Karpas-422 (cell line): ENCODE measurements at regions not wholly inside any gene's neighbourhood (a gene's known extent, or its start where the extent isn't known, plus 50 kb on each side); places are given as distances from the start of the nearest gene placed in this dataset.

Experiments
- DNase-seq: peaks from one replicate; pipeline ENCODE4 v3.0.0-alpha.2; 2015
- H2AFZ ChIP-seq: fragments of 200-600 bp; sonication (generic); 2 replicates; pipeline ENCODE4 v1.6.1; 2014; ENCODE audit warnings: antibody characterized with exemption, low read length, mixed read lengths
- H3K27ac ChIP-seq: fragments of 200-600 bp; sonication (generic); 2 replicates; pipeline ENCODE4 v1.5.1; 2014; ENCODE audit warnings: mild to moderate bottlenecking, low read length, moderate library complexity
- H3K27me3 ChIP-seq: fragments of 200-600 bp; sonication (generic); 2 replicates; pipeline ENCODE4 v1.6.1; 2014; ENCODE audit warnings: low read length, mixed read lengths
- H3K36me3 ChIP-seq: fragments of 200-600 bp; sonication (generic); 2 replicates; pipeline ENCODE4 v1.6.1; 2014; ENCODE audit warnings: low read length, mixed read lengths; ENCODE audit not compliant: insufficient read depth
- H3K4me1 ChIP-seq: fragments of 200-600 bp; sonication (generic); 2 replicates; pipeline ENCODE4 v1.6.1; 2014; ENCODE audit warnings: mild to moderate bottlenecking, low read length, mixed read lengths
- H3K4me2 ChIP-seq: fragments of 200-600 bp; sonication (generic); 2 replicates; pipeline ENCODE4 v1.6.1; 2014; ENCODE audit warnings: low read length, low read depth, mild to moderate bottlenecking; ENCODE audit not compliant: poor library complexity, severe bottlenecking
- H3K4me3 ChIP-seq: fragments of 200-600 bp; sonication (generic); 2 replicates; pipeline ENCODE4 v1.5.1; 2014; ENCODE audit warnings: mild to moderate bottlenecking, antibody characterized with exemption, low read length, mixed read lengths
- H3K79me2 ChIP-seq: fragments of 200-600 bp; sonication (generic); 2 replicates; pipeline ENCODE4 v1.6.1; 2014; ENCODE audit warnings: mild to moderate bottlenecking, low read length, mixed read lengths
- H3K9ac ChIP-seq: fragments of 200-600 bp; sonication (generic); 2 replicates; pipeline ENCODE4 v1.6.0; 2014; ENCODE audit warnings: low read length
- H3K9me2 ChIP-seq: fragments of 200-600 bp; sonication (generic), shearing (Covaris generic); replicated peaks from 2 replicates; pipeline ENCODE4 v1.6.0; 2014; ENCODE audit warnings: mild to moderate bottlenecking, low read length, moderate library complexity; ENCODE audit not compliant: insufficient read depth
- H3K9me3 ChIP-seq: fragments of 300-700, 200-600 bp; sonication (generic); 2 replicates; pipeline ENCODE4 v1.6.1; 2014; ENCODE audit warnings: low read length, mixed read lengths
- H4K20me1 ChIP-seq: fragments of 200-600 bp; sonication (generic); 2 replicates; pipeline ENCODE4 v1.6.1; 2014; ENCODE audit warnings: mild to moderate bottlenecking, antibody characterized with exemption, low read length, low read depth; ENCODE audit not compliant: insufficient read depth

- Histone ChIP-seq H3K79me2 (no peaks in the 10 kb centered on the region), H3K9me3 (no peaks in the 10 kb centered on the region), H3K36me3 (no peaks in the 10 kb centered on the region), H3K27me3 (no peaks in the 10 kb centered on the region), H2AFZ (no peak overlapping the region), H3K27ac (no peak overlapping the region), H3K4me2 (no peak overlapping the region), H3K9ac (no peak overlapping the region), H4K20me1 (no peaks in the 10 kb centered on the region), H3K4me1 (no peaks in the 10 kb centered on the region), H3K4me3 (no peak overlapping the region), H3K9me2 (no peaks in the 10 kb centered on the region)
- DNase-seq: no peak
Observed at GRCh38 chr9:95731876-95732275, 143.6 kb upstream of the ERCC6L2 start.

DNA sequence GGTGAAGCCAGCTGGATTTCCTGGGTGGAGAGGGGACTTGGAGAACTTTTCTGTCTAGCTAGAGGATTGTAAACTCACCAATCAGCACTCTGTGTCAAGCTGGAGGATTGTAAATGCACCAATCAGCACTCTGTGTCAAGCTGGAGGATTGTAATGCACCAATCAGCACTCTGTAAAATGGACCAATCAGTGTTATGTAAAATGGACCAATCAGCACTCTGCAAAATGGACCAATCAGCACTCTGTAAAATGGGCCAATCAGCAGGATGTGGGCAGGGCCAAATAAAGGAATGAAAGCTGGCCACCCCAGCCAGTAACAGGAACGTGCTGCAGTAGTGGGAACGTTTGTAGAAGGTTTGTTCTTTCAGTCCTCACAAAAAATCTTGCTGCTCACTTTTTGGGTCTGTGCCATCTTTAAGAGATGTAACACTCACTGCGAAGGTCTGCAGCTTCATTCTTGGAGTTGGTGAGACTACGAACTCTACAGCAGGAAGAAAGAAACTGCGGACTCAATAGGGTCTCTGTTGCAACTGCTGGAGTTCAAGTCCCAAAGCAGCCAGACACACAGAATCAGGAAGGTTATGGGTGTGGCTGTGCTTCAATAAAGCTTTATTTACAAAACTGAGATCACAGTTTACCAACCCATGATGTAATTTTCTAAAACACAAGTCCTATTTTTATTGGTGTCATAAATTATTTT, 145.7 kb upstream of the ERCC6L2 start:
- Histone ChIP-seq H4K20me1 (no peaks in the 10 kb centered on the region), H3K9me3 (no peaks in the 10 kb centered on the region), H3K9ac (no peak overlapping the region), H3K4me3 (no peak overlapping the region), H3K36me3 (no peaks in the 10 kb centered on the region), H3K9me2 (no peaks in the 10 kb centered on the region), H2AFZ (no peak overlapping the region), H3K27ac (no peak overlapping the region), H3K4me1 (no peaks in the 10 kb centered on the region), H3K79me2 (no peaks in the 10 kb centered on the region), H3K27me3 (no peaks in the 10 kb centered on the region), H3K4me2 (no peak overlapping the region)
- DNase-seq: no peak

DNA sequence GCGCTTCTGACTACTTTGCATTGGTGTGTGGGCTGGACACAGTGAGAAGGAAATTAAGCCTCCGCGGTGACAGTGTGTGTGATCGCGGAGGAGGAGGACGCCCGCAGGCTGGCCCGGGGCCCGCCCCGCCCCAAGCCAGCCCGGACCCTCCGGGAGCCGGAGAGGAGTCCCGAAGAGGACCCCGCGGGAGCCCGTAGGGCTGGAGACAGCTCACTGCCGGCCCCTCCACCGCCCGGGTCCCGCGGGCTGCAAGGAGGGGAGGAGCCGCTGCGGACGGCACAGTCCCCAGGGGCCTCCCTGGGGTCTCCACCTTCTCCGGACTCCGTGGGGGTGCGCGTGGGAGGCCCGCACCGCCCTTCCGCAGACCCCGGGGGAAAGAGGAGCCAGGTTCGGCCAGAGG, 146.4 kb upstream of the ERCC6L2 start:
- no peak overlapping the region for H2AFZ ChIP-seq

GRCh38 chr9:95727947-95728520, 147.5 kb upstream of the ERCC6L2 start:
- no peaks in the 10 kb centered on the region for H3K27me3 ChIP-seq

More for the DNA sequence above, 146.4 kb upstream of the ERCC6L2 start:
- H3K9ac ChIP-seq: no peak overlapping the region
- H3K4me1 ChIP-seq: no peaks in the 10 kb centered on the region
- no peaks in the 10 kb centered on the region for H3K27me3 ChIP-seq
- H3K4me3 ChIP-seq: no peak overlapping the region
- no peaks in the 10 kb centered on the region for H4K20me1 ChIP-seq
- no peaks in the 10 kb centered on the region for H3K79me2 ChIP-seq
- no peaks in the 10 kb centered on the region for H3K36me3 ChIP-seq
- H3K4me2 ChIP-seq: no peak overlapping the region
- no peaks in the 10 kb centered on the region for H3K9me2 ChIP-seq
- no peak for DNase-seq
- H3K9me3 ChIP-seq: no peaks in the 10 kb centered on the region
- no peak overlapping the region for H3K27ac ChIP-seq

DNA sequence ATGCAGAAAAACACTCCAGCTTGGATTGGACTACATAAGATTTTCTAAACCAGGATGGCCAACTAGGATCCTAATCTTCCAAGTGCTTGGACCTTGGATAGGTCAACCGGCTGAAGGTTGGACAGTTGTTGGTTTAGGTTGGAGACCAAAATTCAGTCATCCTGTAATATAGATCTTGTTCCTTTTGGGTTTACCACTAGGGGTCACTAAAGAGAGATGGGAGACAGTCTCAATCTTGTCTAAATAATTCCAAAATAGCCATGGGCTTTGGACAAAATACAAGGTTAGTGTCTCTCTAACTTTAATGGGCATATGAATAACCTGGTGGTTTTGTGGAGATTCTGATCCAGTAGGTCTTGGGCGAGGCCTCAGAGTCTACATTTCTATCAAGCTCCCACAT, 148.7 kb upstream of the ERCC6L2 start:
- Histone ChIP-seq H3K79me2 (no peaks in the 10 kb centered on the region), H3K27ac (no peak overlapping the region), H3K9ac (no peak overlapping the region), H4K20me1 (no peaks in the 10 kb centered on the region), H3K27me3 (no peaks in the 10 kb centered on the region), H3K4me1 (no peaks in the 10 kb centered on the region), H2AFZ (no peak overlapping the region), H3K4me2 (no peak overlapping the region), H3K9me3 (no peaks in the 10 kb centered on the region), H3K36me3 (no peaks in the 10 kb centered on the region), H3K4me3 (no peak overlapping the region), H3K9me2 (no peaks in the 10 kb centered on the region)
- DNase-seq: peak; percentile 78

More at GRCh38 chr9:95727947-95728520, 147.5 kb upstream of the ERCC6L2 start:
- Histone ChIP-seq H3K27ac (no peak overlapping the region), H4K20me1 (no peaks in the 10 kb centered on the region), H3K9ac (no peak overlapping the region), H3K9me2 (no peaks in the 10 kb centered on the region), H3K4me2 (no peak overlapping the region), H2AFZ (no peak overlapping the region), H3K79me2 (no peaks in the 10 kb centered on the region), H3K36me3 (no peaks in the 10 kb centered on the region), H3K9me3 (no peaks in the 10 kb centered on the region), H3K4me1 (no peaks in the 10 kb centered on the region), H3K4me3 (no peak overlapping the region)
- no peak for DNase-seq

- H3K4me1 ChIP-seq: no peaks in the 10 kb centered on the region
- H3K27ac ChIP-seq: no peak overlapping the region
- no peaks in the 10 kb centered on the region for H4K20me1 ChIP-seq
- no peak overlapping the region for H3K9ac ChIP-seq
- DNase-seq: no peak
- no peak overlapping the region for H2AFZ ChIP-seq
- H3K79me2 ChIP-seq: no peaks in the 10 kb centered on the region
- no peaks in the 10 kb centered on the region for H3K9me3 ChIP-seq
- no peaks in the 10 kb centered on the region for H3K27me3 ChIP-seq
- H3K4me3 ChIP-seq: no peak overlapping the region
- H3K4me2 ChIP-seq: no peak overlapping the region
- H3K9me2 ChIP-seq: no peaks in the 10 kb centered on the region
- H3K36me3 ChIP-seq: no peaks in the 10 kb centered on the region
Observed at GRCh38 chr9:95725045-95725444, 150.4 kb upstream of the ERCC6L2 start.

DNA sequence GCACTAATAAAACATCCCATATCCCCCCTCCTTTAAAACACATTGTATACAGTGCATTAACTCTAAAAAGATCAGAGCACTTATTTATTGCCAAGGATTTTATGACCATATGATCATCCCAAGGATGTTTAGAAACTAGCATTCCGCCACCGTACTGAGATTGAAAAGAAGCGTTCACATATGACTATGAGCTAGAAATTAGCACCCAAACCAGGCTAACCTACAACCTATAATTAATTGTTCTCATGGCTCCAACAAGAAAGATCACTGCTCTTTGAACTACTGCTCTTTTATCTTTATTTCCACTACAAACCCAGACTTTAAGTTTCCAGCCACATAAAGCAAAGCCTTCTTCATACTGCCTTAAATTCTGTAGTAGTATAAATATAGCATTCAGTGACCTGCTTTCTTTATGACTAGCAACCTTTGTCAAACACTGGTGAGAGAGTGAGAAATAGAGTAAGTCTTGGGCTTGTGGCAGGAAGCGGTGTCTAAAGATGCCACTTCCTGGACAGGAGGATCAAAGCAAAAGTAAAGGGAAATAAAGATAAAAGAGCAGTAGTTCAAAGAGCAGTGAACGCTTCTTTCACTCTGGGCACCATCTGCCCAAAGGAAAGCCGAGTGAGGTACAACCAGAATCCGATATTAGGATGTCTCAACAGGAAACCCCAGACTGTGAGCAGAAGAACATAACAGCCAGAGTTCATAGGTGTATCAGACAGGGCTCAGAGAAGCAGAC, 151.1 kb upstream of the ERCC6L2 start:
- H3K79me2 ChIP-seq: no peaks in the 10 kb centered on the region
- H3K36me3 ChIP-seq: no peaks in the 10 kb centered on the region
- no peaks in the 10 kb centered on the region for H4K20me1 ChIP-seq
- no peak overlapping the region for H3K4me3 ChIP-seq
- no peaks in the 10 kb centered on the region for H3K9me2 ChIP-seq
- DNase-seq: no peak
- H3K4me2 ChIP-seq: no peak overlapping the region
- no peak overlapping the region for H3K9ac ChIP-seq
- H3K9me3 ChIP-seq: no peaks in the 10 kb centered on the region
- no peaks in the 10 kb centered on the region for H3K27me3 ChIP-seq
- H3K4me1 ChIP-seq: no peaks in the 10 kb centered on the region
- no peak overlapping the region for H2AFZ ChIP-seq
- H3K27ac ChIP-seq: no peak overlapping the region

GRCh38 chr9:95722141-95722540, 153.3 kb upstream of the ERCC6L2 start:
- Histone ChIP-seq H3K27ac (no peak overlapping the region), H3K9me2 (no peaks in the 10 kb centered on the region), H3K79me2 (no peaks in the 10 kb centered on the region), H4K20me1 (no peaks in the 10 kb centered on the region), H3K4me2 (no peak overlapping the region), H2AFZ (no peak overlapping the region), H3K27me3 (no peaks in the 10 kb centered on the region), H3K4me3 (no peak overlapping the region), H3K36me3 (no peaks in the 10 kb centered on the region), H3K9me3 (no peaks in the 10 kb centered on the region), H3K9ac (no peak overlapping the region), H3K4me1 (no peaks in the 10 kb centered on the region)
- DNase-seq: no peak
